HTR-8/SVneo (cell line): ENCODE measurements at regions not wholly inside any gene's neighbourhood (a gene's known extent, or its start where the extent isn't known, plus 50 kb on each side); places are given as distances from the start of the nearest gene placed in this dataset.
"Not testable (repeated sequence)": the region's sequence is repeated elsewhere in the genome, so short reads cannot be mapped to it uniquely, and the experiment has no call there.

Experiments
- DNase-seq: peaks from one replicate; pipeline ENCODE4 v3.0.0; 2011; ENCODE audit warnings: low spot score, mixed read lengths; ENCODE audit not compliant: insufficient read length
- FAIRE-seq: peaks from 2 replicates; lab custom pipeline; 2011; peaks lifted over from hg19 to GRCh38; lab: Jason Lieb, UNC

GRCh38 chr12:97960741-97961608 lies 498.4 kb downstream of the RMST start:
- peak; percentile 2 for DNase-seq
- no peak for FAIRE-seq

GRCh38 chr12:97967831-97968230 lies 505.2 kb downstream of the RMST start:
- FAIRE-seq (no peak), DNase-seq (no peak)

GRCh38 chr12:97968641-97969197 lies 506.1 kb downstream of the RMST start:
- FAIRE-seq = no peak
- no peak for DNase-seq

- no peak for FAIRE-seq
- no peak for DNase-seq
These were observed 515.3 kb downstream of the RMST start for GRCh38 chr12:97977870-97978405.

GRCh38 chr12:97982684-97983083 lies 520.1 kb downstream of the RMST start:
- no peak for DNase-seq
- no peak for FAIRE-seq

- FAIRE-seq = no peak
- DNase-seq = no peak
These were observed 521.2 kb downstream of the RMST start for GRCh38 chr12:97983796-97984195.

- FAIRE-seq (no peak), DNase-seq (no peak)
These were observed 521.8 kb downstream of the RMST start for GRCh38 chr12:97984436-97984835.

GRCh38 chr12:97984974-97985580 lies 522.5 kb downstream of the RMST start:
- DNase-seq (no peak), FAIRE-seq (no peak)

- FAIRE-seq (no peak), DNase-seq (no peak)
These were observed 523.2 kb downstream of the RMST start for GRCh38 chr12:97985834-97986233.

GRCh38 chr12:97988588-97988987 lies 526.0 kb downstream of the RMST start:
- not testable (repeated sequence) for FAIRE-seq, DNase-seq

GRCh38 chr12:97989366-97989940 lies 525.9 kb upstream of the TMPO start:
- no peak for FAIRE-seq
- DNase-seq = no peak

GRCh38 chr12:97994746-97995484 lies 520.5 kb upstream of the TMPO start:
- DNase-seq (no peak), FAIRE-seq (no peak)

GRCh38 chr12:97995559-97995958 lies 519.8 kb upstream of the TMPO start:
- no peak for FAIRE-seq
- no peak for DNase-seq

GRCh38 chr12:98001430-98001829 lies 514.0 kb upstream of the TMPO start:
- DNase-seq = no peak
- FAIRE-seq = no peak

GRCh38 chr12:98002887-98003493 lies 512.4 kb upstream of the TMPO start:
- peak; percentile 5 for DNase-seq
- FAIRE-seq = no peak

GRCh38 chr12:98007963-98008362 lies 507.4 kb upstream of the TMPO start:
- no peak for FAIRE-seq
- no peak for DNase-seq

GRCh38 chr12:98013560-98013959 lies 501.8 kb upstream of the TMPO start:
- no peak for DNase-seq
- no peak for FAIRE-seq

GRCh38 chr12:98018836-98019235 lies 496.6 kb upstream of the TMPO start:
- no peak for DNase-seq

GRCh38 chr12:98020376-98020775 lies 495.0 kb upstream of the TMPO start:
- FAIRE-seq (no peak), DNase-seq (no peak)

More at GRCh38 chr12:98018836-98019235, 496.6 kb upstream of the TMPO start:
- FAIRE-seq = no peak

- DNase-seq (no peak), FAIRE-seq (no peak)
These were observed 492.4 kb upstream of the TMPO start for GRCh38 chr12:98022961-98023360.
